ENCODE measurements at regions not wholly inside any gene's neighbourhood (a gene's known extent, or its start where the extent isn't known, plus 50 kb on each side); places are given as distances from the start of the nearest gene placed in this dataset.

DNA sequence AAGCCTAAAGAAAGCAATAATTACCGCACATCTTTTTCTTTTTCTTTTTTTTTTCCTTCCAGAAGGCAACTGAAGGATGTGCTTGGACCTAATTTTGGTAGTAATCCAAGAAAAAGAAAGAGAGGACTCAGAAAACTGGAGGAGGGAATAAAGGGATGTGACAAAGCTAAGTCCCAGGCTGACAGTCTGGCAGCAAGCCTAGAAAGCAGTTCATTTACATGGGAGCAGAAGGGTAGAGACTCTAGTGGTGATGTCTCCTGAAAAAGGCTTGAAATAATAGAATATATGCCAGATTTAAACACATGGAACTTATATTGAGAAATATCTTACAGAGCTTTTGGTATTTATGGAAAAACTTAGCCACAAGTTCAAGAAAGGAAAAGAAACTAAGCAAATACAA, 101.0 kb upstream of the SHISA6 start:
- TF ChIP-seq, protein P1, sequence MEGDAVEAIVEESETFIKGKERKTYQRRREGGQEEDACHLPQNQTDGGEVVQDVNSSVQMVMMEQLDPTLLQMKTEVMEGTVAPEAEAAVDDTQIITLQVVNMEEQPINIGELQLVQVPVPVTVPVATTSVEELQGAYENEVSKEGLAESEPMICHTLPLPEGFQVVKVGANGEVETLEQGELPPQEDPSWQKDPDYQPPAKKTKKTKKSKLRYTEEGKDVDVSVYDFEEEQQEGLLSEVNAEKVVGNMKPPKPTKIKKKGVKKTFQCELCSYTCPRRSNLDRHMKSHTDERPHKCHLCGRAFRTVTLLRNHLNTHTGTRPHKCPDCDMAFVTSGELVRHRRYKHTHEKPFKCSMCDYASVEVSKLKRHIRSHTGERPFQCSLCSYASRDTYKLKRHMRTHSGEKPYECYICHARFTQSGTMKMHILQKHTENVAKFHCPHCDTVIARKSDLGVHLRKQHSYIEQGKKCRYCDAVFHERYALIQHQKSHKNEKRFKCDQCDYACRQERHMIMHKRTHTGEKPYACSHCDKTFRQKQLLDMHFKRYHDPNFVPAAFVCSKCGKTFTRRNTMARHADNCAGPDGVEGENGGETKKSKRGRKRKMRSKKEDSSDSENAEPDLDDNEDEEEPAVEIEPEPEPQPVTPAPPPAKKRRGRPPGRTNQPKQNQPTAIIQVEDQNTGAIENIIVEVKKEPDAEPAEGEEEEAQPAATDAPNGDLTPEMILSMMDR (IDR thresholded peaks at IDR 0.05; ENCODE audit: low read depth, low read length, missing input control), result no peak
- no peak for TF ChIP-seq SP1 (IDR thresholded peaks at IDR 0.05)
- no peak for TF ChIP-seq YY1 (IDR thresholded peaks at IDR 0.05)
- TF ChIP-seq, protein P2, sequence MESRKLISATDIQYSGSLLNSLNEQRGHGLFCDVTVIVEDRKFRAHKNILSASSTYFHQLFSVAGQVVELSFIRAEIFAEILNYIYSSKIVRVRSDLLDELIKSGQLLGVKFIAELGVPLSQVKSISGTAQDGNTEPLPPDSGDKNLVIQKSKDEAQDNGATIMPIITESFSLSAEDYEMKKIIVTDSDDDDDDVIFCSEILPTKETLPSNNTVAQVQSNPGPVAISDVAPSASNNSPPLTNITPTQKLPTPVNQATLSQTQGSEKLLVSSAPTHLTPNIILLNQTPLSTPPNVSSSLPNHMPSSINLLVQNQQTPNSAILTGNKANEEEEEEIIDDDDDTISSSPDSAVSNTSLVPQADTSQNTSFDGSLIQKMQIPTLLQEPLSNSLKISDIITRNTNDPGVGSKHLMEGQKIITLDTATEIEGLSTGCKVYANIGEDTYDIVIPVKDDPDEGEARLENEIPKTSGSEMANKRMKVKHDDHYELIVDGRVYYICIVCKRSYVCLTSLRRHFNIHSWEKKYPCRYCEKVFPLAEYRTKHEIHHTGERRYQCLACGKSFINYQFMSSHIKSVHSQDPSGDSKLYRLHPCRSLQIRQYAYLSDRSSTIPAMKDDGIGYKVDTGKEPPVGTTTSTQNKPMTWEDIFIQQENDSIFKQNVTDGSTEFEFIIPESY (IDR thresholded peaks at IDR 0.05), result no peak
- TF ChIP-seq FOXA2 (IDR thresholded peaks at IDR 0.05), result no peak
- no peak for TF ChIP-seq RAD21 (IDR thresholded peaks at IDR 0.05)
- TF ChIP-seq, protein P3, sequence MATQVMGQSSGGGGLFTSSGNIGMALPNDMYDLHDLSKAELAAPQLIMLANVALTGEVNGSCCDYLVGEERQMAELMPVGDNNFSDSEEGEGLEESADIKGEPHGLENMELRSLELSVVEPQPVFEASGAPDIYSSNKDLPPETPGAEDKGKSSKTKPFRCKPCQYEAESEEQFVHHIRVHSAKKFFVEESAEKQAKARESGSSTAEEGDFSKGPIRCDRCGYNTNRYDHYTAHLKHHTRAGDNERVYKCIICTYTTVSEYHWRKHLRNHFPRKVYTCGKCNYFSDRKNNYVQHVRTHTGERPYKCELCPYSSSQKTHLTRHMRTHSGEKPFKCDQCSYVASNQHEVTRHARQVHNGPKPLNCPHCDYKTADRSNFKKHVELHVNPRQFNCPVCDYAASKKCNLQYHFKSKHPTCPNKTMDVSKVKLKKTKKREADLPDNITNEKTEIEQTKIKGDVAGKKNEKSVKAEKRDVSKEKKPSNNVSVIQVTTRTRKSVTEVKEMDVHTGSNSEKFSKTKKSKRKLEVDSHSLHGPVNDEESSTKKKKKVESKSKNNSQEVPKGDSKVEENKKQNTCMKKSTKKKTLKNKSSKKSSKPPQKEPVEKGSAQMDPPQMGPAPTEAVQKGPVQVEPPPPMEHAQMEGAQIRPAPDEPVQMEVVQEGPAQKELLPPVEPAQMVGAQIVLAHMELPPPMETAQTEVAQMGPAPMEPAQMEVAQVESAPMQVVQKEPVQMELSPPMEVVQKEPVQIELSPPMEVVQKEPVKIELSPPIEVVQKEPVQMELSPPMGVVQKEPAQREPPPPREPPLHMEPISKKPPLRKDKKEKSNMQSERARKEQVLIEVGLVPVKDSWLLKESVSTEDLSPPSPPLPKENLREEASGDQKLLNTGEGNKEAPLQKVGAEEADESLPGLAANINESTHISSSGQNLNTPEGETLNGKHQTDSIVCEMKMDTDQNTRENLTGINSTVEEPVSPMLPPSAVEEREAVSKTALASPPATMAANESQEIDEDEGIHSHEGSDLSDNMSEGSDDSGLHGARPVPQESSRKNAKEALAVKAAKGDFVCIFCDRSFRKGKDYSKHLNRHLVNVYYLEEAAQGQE (IDR thresholded peaks at IDR 0.05), result no peak
- TF ChIP-seq GABPA (IDR thresholded peaks at IDR 0.05 in 1 of 2, conservative IDR thresholded peaks at IDR 0.05 in 1 of 2), result no peak
